SU-DHL-6 (cell line): ENCODE measurements at regions not wholly inside any gene's neighbourhood (a gene's known extent, or its start where the extent isn't known, plus 50 kb on each side); places are given as distances from the start of the nearest gene placed in this dataset.

Experiments used
- H2AFZ ChIP-seq: fragments of 200-600 bp; sonication (generic); 2 replicates; pipeline ENCODE4 v1.6.1; 2014; ENCODE audit warnings: low read depth, mild to moderate bottlenecking, moderate library complexity, mixed read lengths, antibody characterized with exemption, low read length; ENCODE audit not compliant: severe bottlenecking
- H3F3A ChIP-seq: fragments of 200-600 bp; shearing (Covaris generic); 2 replicates; pipeline ENCODE4 v1.6.0; 2016; ENCODE audit warnings: antibody characterized with exemption, mild to moderate bottlenecking; ENCODE audit not compliant: insufficient read depth
- H3K27ac ChIP-seq: fragments of 200-600 bp; sonication (generic); 2 replicates; pipeline ENCODE4 v1.5.1; 2016; ENCODE audit warnings: low read depth, mild to moderate bottlenecking, low read length, moderate library complexity, mixed read lengths
- H3K27me3 ChIP-seq: fragments of 200-600 bp; sonication (generic), shearing (Covaris generic); 2 replicates; pipeline ENCODE4 v1.6.0; 2014; ENCODE audit warnings: mild to moderate bottlenecking, low read length
- H3K36me3 ChIP-seq: fragments of 200-600 bp; sonication (generic); 2 replicates; pipeline ENCODE4 v1.6.1; 2014; ENCODE audit warnings: mild to moderate bottlenecking, low read length, mixed read lengths
- H3K4me2 ChIP-seq: fragments of 300-600, 200-600 bp; shearing (Covaris generic), sonication (generic); 2 replicates; pipeline ENCODE4 v1.6.0; 2014; ENCODE audit warnings: low read length, low read depth, mild to moderate bottlenecking; ENCODE audit not compliant: poor library complexity, severe bottlenecking
- H3K4me3 ChIP-seq: fragments of 200-600 bp; sonication (generic); 2 replicates; pipeline ENCODE4 v1.5.1; 2014; ENCODE audit warnings: antibody characterized with exemption, low read length, mild to moderate bottlenecking, mixed read lengths; ENCODE audit not compliant: insufficient read depth, poor library complexity, severe bottlenecking
- H3K79me2 ChIP-seq: fragments of 200-600 bp; sonication (generic); 2 replicates; pipeline ENCODE4 v1.6.1; 2014; ENCODE audit warnings: mild to moderate bottlenecking, low read length, moderate library complexity; ENCODE audit not compliant: insufficient read depth
- H3K9ac ChIP-seq: fragments of 200-600 bp; sonication (generic); 2 replicates; pipeline ENCODE4 v1.7.0; 2014; ENCODE audit warnings: mild to moderate bottlenecking, low read length
- H3K9me2 ChIP-seq: fragments of 200-600 bp; sonication (generic); replicated peaks from 2 replicates; pipeline ENCODE4 v1.6.1; 2014; ENCODE audit warnings: low read length; ENCODE audit not compliant: insufficient read depth
- H3K9me3 ChIP-seq: fragments of 200-600 bp; sonication (generic); 2 replicates; pipeline ENCODE4 v1.6.1; 2014; ENCODE audit warnings: low read length, mixed read lengths; ENCODE audit not compliant: insufficient read depth
- H4K20me1 ChIP-seq: fragments of 200-600 bp; sonication (generic); 2 replicates; pipeline ENCODE4 v1.6.1; 2014; ENCODE audit warnings: low read depth, mild to moderate bottlenecking, antibody characterized with exemption, low read length, moderate library complexity, mixed read lengths
- EZH2phosphoT487 ChIP-seq: fragments of 200-600 bp; sonication (generic), shearing (Covaris generic); conservative IDR thresholded peaks from 2 replicates; pipeline ENCODE4 v1.6.1; 2018; ENCODE audit warnings: mild to moderate bottlenecking, antibody characterized with exemption, low read length, moderate library complexity, mixed read lengths
- TF ChIP-seq, protein P1 (sequence below): fragments of 200-600 bp; sonication (generic); IDR thresholded peaks from one replicate; pipeline ENCODE4 v1.5.1; 2017; ENCODE audit warnings: antibody characterized with exemption, mild to moderate bottlenecking, low read length, moderate library complexity; ENCODE audit not compliant: insufficient read depth, poor library complexity, severe bottlenecking

DNA sequence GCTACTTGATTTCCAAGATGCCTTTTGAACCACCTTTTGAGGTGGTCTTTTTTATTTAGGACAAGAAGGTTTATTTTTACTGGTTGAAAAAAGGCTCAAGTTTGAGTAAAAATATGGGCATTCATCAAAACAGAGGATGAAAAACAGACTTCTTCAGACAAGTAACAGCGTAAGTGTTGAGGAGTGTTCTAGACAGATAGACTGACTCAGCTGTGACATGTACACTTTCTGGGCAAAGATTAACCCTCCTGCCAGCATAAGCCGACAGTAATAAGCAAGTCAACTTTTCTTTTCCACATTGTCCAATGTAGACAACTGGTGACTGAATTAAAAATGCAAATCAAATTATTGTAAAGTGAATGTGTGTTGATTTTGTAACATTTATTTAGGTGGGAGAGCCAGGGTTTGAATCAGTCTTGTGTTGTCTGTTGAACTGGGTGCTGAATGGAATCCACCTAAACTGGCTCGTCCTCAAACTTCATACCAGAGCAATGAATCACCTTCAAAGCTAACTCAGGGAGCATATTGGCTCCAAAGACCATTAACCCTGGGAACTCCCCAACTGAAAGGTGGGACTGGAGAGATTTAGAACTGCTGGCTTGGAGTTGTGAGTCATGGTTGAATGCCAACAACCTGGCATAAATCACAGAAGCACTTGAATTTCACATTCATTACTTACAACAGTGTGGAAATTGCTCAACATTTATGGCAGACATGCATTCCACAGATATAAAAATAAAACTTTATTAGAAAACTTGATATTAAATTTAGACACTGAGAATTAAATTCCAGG is 377.0 kb downstream of the ETS1 start:
- H3K9me2 ChIP-seq, result no peaks in the 10 kb centered on the region
- no peaks in the 10 kb centered on the region for H3K79me2 ChIP-seq
- H4K20me1 ChIP-seq, result no peaks in the 10 kb centered on the region
- H2AFZ ChIP-seq, result no peak overlapping the region
- H3K27me3 ChIP-seq, result no peaks in the 10 kb centered on the region
- H3K9me3 ChIP-seq, result no peaks in the 10 kb centered on the region
- H3K4me3 ChIP-seq, result no peak overlapping the region
- no peaks in the 10 kb centered on the region for H3K36me3 ChIP-seq
- H3K9ac ChIP-seq, result no peak overlapping the region
- TF ChIP-seq, protein P1, sequence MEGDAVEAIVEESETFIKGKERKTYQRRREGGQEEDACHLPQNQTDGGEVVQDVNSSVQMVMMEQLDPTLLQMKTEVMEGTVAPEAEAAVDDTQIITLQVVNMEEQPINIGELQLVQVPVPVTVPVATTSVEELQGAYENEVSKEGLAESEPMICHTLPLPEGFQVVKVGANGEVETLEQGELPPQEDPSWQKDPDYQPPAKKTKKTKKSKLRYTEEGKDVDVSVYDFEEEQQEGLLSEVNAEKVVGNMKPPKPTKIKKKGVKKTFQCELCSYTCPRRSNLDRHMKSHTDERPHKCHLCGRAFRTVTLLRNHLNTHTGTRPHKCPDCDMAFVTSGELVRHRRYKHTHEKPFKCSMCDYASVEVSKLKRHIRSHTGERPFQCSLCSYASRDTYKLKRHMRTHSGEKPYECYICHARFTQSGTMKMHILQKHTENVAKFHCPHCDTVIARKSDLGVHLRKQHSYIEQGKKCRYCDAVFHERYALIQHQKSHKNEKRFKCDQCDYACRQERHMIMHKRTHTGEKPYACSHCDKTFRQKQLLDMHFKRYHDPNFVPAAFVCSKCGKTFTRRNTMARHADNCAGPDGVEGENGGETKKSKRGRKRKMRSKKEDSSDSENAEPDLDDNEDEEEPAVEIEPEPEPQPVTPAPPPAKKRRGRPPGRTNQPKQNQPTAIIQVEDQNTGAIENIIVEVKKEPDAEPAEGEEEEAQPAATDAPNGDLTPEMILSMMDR, result no peak
- no peak for TF ChIP-seq EZH2phosphoT487
- H3F3A ChIP-seq, result no peaks in the 10 kb centered on the region
- H3K4me2 ChIP-seq, result no peak overlapping the region
- no peak overlapping the region for H3K27ac ChIP-seq

DNA sequence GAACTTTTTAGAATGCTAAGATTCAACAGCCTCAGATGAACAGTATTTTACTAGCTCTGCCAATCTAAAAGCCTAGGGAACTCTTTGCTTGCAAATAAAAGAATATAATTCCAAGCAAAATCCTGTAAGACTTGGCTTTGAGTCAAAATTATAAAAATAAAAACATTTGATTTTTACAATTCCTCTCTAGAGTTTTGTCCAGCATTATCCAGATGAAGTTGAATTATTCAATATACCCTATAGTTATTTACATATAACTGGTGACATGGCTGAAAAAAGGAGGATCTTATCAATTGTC is 378.3 kb downstream of the ETS1 start:
- H3F3A ChIP-seq, result no peaks in the 10 kb centered on the region
- H3K4me2 ChIP-seq, result no peak overlapping the region
- H2AFZ ChIP-seq, result no peak overlapping the region
- H3K9me2 ChIP-seq, result no peaks in the 10 kb centered on the region
- no peaks in the 10 kb centered on the region for H4K20me1 ChIP-seq
- H3K27me3 ChIP-seq, result no peaks in the 10 kb centered on the region
- H3K79me2 ChIP-seq, result no peaks in the 10 kb centered on the region
- TF ChIP-seq, protein P1, result no peak
- no peak for TF ChIP-seq EZH2phosphoT487
- H3K27ac ChIP-seq, result no peak overlapping the region
- H3K4me3 ChIP-seq, result no peak overlapping the region
- no peak overlapping the region for H3K9ac ChIP-seq
- no peaks in the 10 kb centered on the region for H3K36me3 ChIP-seq
- H3K9me3 ChIP-seq, result no peaks in the 10 kb centered on the region

DNA sequence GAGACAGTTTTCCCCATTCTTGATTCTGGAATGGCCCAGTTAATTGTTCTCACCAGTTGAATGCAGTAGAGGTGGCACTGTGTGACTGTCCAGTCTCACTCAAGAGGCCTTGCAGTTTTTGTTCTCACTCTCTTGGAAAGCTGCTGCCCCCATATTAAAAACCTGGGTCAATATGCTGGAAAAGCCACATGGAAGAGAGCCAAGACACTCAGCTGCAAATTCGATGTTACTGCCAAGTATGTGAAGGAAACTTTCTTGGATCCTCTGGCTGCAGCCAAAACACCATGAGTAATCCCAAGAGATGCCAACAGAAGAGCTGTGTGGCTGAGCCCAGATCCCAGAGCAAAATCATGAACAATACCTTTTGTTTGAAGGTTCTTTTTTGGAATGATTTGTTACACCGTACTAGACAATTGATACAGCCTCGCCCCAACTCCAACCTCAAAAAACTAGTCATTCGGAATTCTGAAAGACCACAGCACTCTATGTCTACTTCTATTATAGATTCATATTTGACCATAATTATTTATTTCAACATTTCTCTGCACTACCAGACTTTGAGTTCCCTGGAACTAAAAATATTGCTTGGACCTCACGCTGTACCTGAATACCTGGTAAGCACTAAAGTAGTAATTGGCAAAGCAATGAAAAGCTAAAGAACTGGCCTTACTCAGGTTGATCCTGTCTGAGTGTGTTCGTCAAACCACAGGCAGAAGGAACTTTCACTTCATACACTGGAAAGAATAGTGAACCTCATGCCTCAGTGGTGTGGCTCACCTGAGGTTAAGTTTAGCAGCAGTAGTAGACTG is 378.8 kb downstream of the ETS1 start:
- no peaks in the 10 kb centered on the region for H3K36me3 ChIP-seq
- H3F3A ChIP-seq, result no peaks in the 10 kb centered on the region
- no peak overlapping the region for H3K4me3 ChIP-seq
- no peak overlapping the region for H3K27ac ChIP-seq
- H3K4me2 ChIP-seq, result no peak overlapping the region
- no peak overlapping the region for H3K9ac ChIP-seq
- no peaks in the 10 kb centered on the region for H3K27me3 ChIP-seq
- H3K9me3 ChIP-seq, result no peaks in the 10 kb centered on the region
- TF ChIP-seq EZH2phosphoT487, result no peak
- TF ChIP-seq, protein P1, result no peak
- H3K79me2 ChIP-seq, result no peaks in the 10 kb centered on the region
- no peak overlapping the region for H2AFZ ChIP-seq
- H4K20me1 ChIP-seq, result no peaks in the 10 kb centered on the region
- H3K9me2 ChIP-seq, result no peaks in the 10 kb centered on the region
